ENCODE measurements at regions not wholly inside any gene's neighbourhood (a gene's known extent, or its start where the extent isn't known, plus 50 kb on each side); places are given as distances from the start of the nearest gene placed in this dataset.

DNA sequence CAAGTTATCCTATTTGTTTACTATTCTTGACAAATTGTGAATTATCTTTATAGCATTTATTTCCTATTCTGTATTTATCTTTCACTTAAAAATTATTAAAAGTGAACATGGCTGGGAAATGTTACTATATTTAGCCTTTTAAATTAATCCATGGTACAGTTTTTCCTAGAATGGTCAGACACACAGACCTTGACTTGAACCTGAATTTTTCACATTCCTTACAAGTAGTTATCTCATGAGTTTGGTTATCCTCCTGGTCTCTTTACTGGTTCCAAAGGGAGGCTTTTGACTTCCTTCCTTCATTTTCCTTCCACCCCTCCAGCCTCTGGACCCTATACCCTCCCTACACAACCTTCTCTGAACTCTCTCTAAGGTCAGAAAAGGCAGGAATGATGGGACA, 280.6 kb downstream of the SATB1 start:
- H3K4me3 ChIP-seq (ENCODE audit: low read depth, low read length), result no peak overlapping the region
- TF ChIP-seq, protein P1, sequence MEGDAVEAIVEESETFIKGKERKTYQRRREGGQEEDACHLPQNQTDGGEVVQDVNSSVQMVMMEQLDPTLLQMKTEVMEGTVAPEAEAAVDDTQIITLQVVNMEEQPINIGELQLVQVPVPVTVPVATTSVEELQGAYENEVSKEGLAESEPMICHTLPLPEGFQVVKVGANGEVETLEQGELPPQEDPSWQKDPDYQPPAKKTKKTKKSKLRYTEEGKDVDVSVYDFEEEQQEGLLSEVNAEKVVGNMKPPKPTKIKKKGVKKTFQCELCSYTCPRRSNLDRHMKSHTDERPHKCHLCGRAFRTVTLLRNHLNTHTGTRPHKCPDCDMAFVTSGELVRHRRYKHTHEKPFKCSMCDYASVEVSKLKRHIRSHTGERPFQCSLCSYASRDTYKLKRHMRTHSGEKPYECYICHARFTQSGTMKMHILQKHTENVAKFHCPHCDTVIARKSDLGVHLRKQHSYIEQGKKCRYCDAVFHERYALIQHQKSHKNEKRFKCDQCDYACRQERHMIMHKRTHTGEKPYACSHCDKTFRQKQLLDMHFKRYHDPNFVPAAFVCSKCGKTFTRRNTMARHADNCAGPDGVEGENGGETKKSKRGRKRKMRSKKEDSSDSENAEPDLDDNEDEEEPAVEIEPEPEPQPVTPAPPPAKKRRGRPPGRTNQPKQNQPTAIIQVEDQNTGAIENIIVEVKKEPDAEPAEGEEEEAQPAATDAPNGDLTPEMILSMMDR (IDR thresholded peaks at IDR 0.05; ENCODE audit: insufficient read depth, low read depth, low read length), result no peak
- DNase-seq (ENCODE audit: low read depth), result no peak
- no peaks in the 10 kb centered on the region for H3K27me3 ChIP-seq (ENCODE audit: control insufficient read depth, insufficient read depth, low read length)
- POLR2A ChIA-PET, result no interaction called here
- CTCF ChIA-PET, result no interaction called here
- H3K36me3 ChIP-seq (ENCODE audit: control insufficient read depth, insufficient read depth, low read length), result no peaks in the 10 kb centered on the region

DNA sequence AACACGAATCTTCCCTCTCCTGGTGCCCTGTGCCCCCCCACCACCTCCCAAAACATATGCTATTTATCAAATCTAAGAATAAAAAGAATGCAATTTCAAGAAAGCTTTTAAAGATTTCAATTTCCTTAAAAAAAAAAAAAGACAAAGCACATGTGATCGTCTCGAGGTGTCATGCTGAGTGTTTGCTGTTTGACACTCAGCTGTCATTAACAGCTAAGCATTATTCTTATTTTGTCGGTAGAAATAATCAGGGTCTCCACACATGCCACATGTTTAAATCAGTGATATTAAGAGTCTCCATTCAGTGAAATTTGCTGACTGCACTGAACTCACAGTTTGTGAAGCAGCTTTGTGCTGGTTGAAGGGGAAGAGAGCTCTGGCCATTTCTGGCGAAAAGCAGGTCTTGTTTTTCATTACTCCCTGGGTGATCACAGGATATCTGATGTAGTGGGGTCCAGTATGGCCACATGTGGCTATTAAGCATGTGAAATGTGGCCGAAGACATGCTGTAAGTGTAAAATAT, 281.8 kb downstream of the SATB1 start:
- POLR2A ChIA-PET, result no interaction called here

GRCh38 chr3:18137958-18138357, 287.2 kb downstream of the SATB1 start:
- H3K4me3 ChIP-seq (ENCODE audit: low read depth, low read length), result no peak overlapping the region
- CTCF ChIA-PET, result no interaction called here
- H3K36me3 ChIP-seq (ENCODE audit: control insufficient read depth, insufficient read depth, low read length), result no peaks in the 10 kb centered on the region
- TF ChIP-seq, protein P1 (IDR thresholded peaks at IDR 0.05; ENCODE audit: insufficient read depth, low read depth, low read length), result no peak
- POLR2A ChIA-PET, result no interaction called here
- no peaks in the 10 kb centered on the region for H3K27me3 ChIP-seq (ENCODE audit: control insufficient read depth, insufficient read depth, low read length)
- no peak for DNase-seq (ENCODE audit: low read depth)

More for the DNA sequence above, 281.8 kb downstream of the SATB1 start:
- Histone ChIP-seq H3K36me3 (ENCODE audit: control insufficient read depth, insufficient read depth, low read length) (no peaks in the 10 kb centered on the region), H3K27me3 (ENCODE audit: control insufficient read depth, insufficient read depth, low read length) (no peaks in the 10 kb centered on the region), H3K4me3 (ENCODE audit: low read depth, low read length) (no peak overlapping the region)
- no peak for DNase-seq (ENCODE audit: low read depth)
- CTCF ChIA-PET, result interaction anchor here (0.8 to 1.0 kb wide), 2 partner anchors 19 to 305 kb away, joined by 3 to 5 read pairs; no protein-coding TSS in a partner anchor
- TF ChIP-seq, protein P1 (IDR thresholded peaks at IDR 0.05; ENCODE audit: insufficient read depth, low read depth, low read length), result no peak

DNA sequence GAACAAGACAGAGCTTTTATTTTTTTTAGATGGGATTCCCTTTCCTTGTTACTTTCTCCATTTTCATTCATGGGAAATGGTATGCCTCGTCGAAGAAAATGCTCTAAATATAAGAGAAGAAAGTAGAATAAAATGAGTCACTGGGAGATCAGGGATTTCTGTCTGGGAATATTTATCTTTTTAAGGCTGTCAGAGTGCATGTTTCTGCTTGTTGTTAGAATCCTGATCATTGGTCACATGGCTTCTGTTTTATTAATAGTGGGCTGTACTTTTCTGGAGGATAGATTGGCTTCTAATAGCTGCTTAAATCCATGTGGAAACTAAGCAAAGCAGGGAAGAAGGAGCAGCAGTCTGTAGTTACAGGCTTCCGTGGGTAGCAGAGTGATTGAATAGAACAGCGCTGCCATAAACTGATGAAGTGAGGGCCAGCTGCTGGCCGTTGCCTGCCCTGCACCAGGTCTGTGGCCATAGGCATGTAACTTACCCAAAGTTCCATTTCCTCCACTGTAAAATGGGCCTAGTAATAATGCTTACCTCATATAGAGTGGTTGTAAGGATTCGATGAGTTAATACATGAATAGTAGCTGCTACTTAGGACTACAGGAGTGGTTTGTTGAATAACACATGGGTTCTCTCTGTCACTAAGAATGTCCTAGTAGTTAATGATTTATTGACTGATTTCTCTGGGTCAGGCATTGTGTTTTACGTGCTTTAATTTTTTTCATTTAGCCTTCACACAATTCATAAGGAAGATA, 289.9 kb downstream of the SATB1 start:
- no peaks in the 10 kb centered on the region for H3K36me3 ChIP-seq (ENCODE audit: control insufficient read depth, insufficient read depth, low read length)
- ChIA-PET POLR2A (no interaction called here), CTCF (no interaction called here)
- TF ChIP-seq, protein P1 (IDR thresholded peaks at IDR 0.05; ENCODE audit: insufficient read depth, low read depth, low read length), result no peak
- DNase-seq (ENCODE audit: low read depth), result no peak
- H3K27me3 ChIP-seq (ENCODE audit: control insufficient read depth, insufficient read depth, low read length), result no peaks in the 10 kb centered on the region
- H3K4me3 ChIP-seq (ENCODE audit: low read depth, low read length), result no peak overlapping the region

DNA sequence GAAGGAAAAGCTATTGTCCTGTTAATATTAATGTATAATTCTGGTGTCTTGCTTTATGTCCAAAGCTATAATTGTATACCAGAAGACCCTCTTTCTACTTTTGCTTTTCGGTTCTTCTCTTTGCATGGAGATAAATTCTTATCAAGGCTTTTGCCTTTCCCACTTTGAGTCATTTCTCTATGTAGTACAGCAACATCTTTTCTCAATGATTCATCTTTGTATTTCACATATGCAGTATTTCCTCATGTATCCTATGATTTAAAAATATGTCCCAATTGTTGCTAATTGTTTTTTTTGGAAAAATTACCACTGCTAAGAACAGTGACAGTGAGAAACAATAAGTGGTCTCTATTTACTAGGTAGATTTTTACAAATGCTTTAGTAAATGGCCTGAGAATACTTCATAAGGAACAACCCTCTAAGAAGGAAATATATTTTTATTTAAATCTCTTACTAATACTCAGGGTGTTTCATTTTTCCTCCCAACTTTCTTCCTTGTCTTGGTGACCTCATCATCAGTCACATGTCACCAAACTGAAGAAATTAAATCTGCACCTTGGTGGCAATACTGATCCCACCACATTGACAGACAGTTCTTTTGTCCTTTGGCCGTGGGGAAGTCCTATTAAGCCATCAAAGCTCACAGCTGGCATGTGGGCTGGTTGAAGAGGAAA, 290.6 kb downstream of the SATB1 start:
- CTCF ChIA-PET, result no interaction called here

More for the DNA sequence above, 290.6 kb downstream of the SATB1 start:
- H3K4me3 ChIP-seq (ENCODE audit: low read depth, low read length), result no peak overlapping the region
- POLR2A ChIA-PET, result no interaction called here
- H3K27me3 ChIP-seq (ENCODE audit: control insufficient read depth, insufficient read depth, low read length), result no peaks in the 10 kb centered on the region
- no peaks in the 10 kb centered on the region for H3K36me3 ChIP-seq (ENCODE audit: control insufficient read depth, insufficient read depth, low read length)
- TF ChIP-seq, protein P1 (IDR thresholded peaks at IDR 0.05; ENCODE audit: insufficient read depth, low read depth, low read length), result no peak
- DNase-seq (ENCODE audit: low read depth), result peak; percentile 34

Measured in BJ (cell line).